ENCODE measurements at regions not wholly inside any gene's neighbourhood (a gene's known extent, or its start where the extent isn't known, plus 50 kb on each side); places are given as distances from the start of the nearest gene placed in this dataset.

DNA sequence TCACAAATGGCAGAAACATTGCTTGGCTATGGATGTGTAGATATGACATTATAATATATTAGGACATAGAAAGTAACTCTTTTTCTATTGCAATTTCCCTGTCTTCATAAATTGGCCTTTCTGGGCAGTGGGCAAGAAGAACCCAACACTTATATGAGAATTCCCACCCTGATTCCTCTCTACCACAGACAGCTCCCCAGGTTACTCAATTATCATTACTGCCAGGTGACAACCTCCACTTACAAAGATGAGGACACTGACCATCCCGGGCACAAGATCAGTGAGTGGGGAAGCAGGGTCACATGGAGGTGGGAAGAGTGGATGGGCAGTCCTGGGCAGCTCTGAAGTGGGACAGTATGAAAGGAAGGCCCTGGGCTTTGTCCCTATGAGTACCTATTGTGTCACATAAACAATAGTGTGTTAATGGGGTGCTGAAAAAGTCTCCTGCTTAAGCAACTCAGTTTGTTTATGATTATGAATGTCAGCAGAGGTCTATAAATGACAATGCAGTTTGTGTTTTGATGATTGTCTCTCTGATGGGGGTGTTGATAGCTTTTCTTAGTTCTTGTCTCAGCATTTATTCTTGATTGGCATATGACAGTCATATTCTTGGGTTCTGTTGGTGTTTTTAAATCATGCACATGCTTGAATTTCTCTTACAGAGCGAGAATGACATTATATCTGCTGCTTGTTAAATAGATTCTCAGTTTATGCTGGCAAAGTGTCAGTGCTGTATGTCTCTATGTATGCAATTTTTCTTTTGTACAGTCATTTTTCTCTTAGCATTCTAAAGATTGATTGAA lies 99.9 kb downstream of the SLIT2 start:
- Histone ChIP-seq H3K9me3 (ENCODE audit: insufficient read depth, low read length, severe bottlenecking) (no peaks in the 10 kb centered on the region), H3K27me3 (ENCODE audit: insufficient read depth, low read length, poor library complexity) (no peaks in the 10 kb centered on the region), H3K9ac (ENCODE audit: low read depth, low read length) (no peak overlapping the region), H3K4me3 (ENCODE audit: low read depth in 1 of 2, low read length in 2 of 2) (no peak overlapping the region), H2AFZ (ENCODE audit: low read depth, low read length) (no peak overlapping the region), H3K36me3 (ENCODE audit: insufficient read depth, low read length) (no peaks in the 10 kb centered on the region), H3K4me1 (ENCODE audit: insufficient read depth, low read length) (no peaks in the 10 kb centered on the region), H3K4me2 (ENCODE audit: insufficient read depth, low read length) (no peak overlapping the region), H3K27ac (ENCODE audit: low read length) (no peak overlapping the region), H3K79me2 (ENCODE audit: insufficient read depth, low read length) (no peaks in the 10 kb centered on the region), H4K20me1 (ENCODE audit: insufficient read depth, low read length) (no peaks in the 10 kb centered on the region)
- DNase-seq, result no peak
- TF ChIP-seq, protein P1, sequence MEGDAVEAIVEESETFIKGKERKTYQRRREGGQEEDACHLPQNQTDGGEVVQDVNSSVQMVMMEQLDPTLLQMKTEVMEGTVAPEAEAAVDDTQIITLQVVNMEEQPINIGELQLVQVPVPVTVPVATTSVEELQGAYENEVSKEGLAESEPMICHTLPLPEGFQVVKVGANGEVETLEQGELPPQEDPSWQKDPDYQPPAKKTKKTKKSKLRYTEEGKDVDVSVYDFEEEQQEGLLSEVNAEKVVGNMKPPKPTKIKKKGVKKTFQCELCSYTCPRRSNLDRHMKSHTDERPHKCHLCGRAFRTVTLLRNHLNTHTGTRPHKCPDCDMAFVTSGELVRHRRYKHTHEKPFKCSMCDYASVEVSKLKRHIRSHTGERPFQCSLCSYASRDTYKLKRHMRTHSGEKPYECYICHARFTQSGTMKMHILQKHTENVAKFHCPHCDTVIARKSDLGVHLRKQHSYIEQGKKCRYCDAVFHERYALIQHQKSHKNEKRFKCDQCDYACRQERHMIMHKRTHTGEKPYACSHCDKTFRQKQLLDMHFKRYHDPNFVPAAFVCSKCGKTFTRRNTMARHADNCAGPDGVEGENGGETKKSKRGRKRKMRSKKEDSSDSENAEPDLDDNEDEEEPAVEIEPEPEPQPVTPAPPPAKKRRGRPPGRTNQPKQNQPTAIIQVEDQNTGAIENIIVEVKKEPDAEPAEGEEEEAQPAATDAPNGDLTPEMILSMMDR (IDR thresholded peaks at IDR 0.05; ENCODE audit: borderline replicate concordance, extremely low read depth, low read length, poor library complexity, severe bottlenecking), result no peak
- TF ChIP-seq EZH2 (IDR thresholded peaks at IDR 0.05; ENCODE audit: borderline replicate concordance, low read depth, low read length, severe bottlenecking), result no peak
- no peak for ATAC-seq (ENCODE audit: insufficient read depth, low read depth)

DNA sequence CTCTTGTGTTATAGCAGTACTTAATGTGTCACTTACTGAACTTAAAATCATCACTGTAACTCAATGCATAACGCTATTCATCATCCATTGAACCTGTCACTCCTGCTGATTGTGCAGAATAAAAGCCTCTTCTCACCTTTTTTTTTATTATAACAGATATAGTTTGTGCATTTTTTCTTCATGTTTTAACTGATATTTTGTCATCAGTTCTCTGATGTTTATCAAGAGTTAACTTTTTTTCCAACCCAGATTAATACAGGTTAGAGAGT lies 100.4 kb downstream of the SLIT2 start:
- no peak overlapping the region for H3K27ac ChIP-seq (ENCODE audit: low read length)
- H3K4me3 ChIP-seq (ENCODE audit: low read depth in 1 of 2, low read length in 2 of 2), result no peak overlapping the region
- H3K9me3 ChIP-seq (ENCODE audit: insufficient read depth, low read length, severe bottlenecking), result no peaks in the 10 kb centered on the region
- no peak overlapping the region for H3K4me2 ChIP-seq (ENCODE audit: insufficient read depth, low read length)
- DNase-seq (no peak), ATAC-seq (ENCODE audit: insufficient read depth, low read depth) (no peak)
- no peaks in the 10 kb centered on the region for H3K79me2 ChIP-seq (ENCODE audit: insufficient read depth, low read length)
- H2AFZ ChIP-seq (ENCODE audit: low read depth, low read length), result no peak overlapping the region
- no peak overlapping the region for H3K9ac ChIP-seq (ENCODE audit: low read depth, low read length)
- no peaks in the 10 kb centered on the region for H3K27me3 ChIP-seq (ENCODE audit: insufficient read depth, low read length, poor library complexity)
- no peaks in the 10 kb centered on the region for H3K4me1 ChIP-seq (ENCODE audit: insufficient read depth, low read length)
- no peaks in the 10 kb centered on the region for H4K20me1 ChIP-seq (ENCODE audit: insufficient read depth, low read length)
- TF ChIP-seq, protein P1 (IDR thresholded peaks at IDR 0.05; ENCODE audit: borderline replicate concordance, extremely low read depth, low read length, poor library complexity, severe bottlenecking), result no peak
- no peak for TF ChIP-seq EZH2 (IDR thresholded peaks at IDR 0.05; ENCODE audit: borderline replicate concordance, low read depth, low read length, severe bottlenecking)
- H3K36me3 ChIP-seq (ENCODE audit: insufficient read depth, low read length), result no peaks in the 10 kb centered on the region

GRCh38 chr4:20353646-20354045 lies 101.9 kb downstream of the SLIT2 start:
- Histone ChIP-seq H3K27me3 (ENCODE audit: insufficient read depth, low read length, poor library complexity) (no peaks in the 10 kb centered on the region), H3K79me2 (ENCODE audit: insufficient read depth, low read length) (no peaks in the 10 kb centered on the region), H3K4me2 (ENCODE audit: insufficient read depth, low read length) (no peak overlapping the region), H3K27ac (ENCODE audit: low read length) (no peak overlapping the region), H3K4me1 (ENCODE audit: insufficient read depth, low read length) (no peaks in the 10 kb centered on the region), H3K4me3 (ENCODE audit: low read depth in 1 of 2, low read length in 2 of 2) (no peak overlapping the region), H3K9me3 (ENCODE audit: insufficient read depth, low read length, severe bottlenecking) (no peaks in the 10 kb centered on the region), H3K9ac (ENCODE audit: low read depth, low read length) (no peak overlapping the region), H2AFZ (ENCODE audit: low read depth, low read length) (no peak overlapping the region), H4K20me1 (ENCODE audit: insufficient read depth, low read length) (no peaks in the 10 kb centered on the region), H3K36me3 (ENCODE audit: insufficient read depth, low read length) (no peaks in the 10 kb centered on the region)
- ATAC-seq (ENCODE audit: insufficient read depth, low read depth) (no peak), DNase-seq (no peak)
- no peak for TF ChIP-seq EZH2 (IDR thresholded peaks at IDR 0.05; ENCODE audit: borderline replicate concordance, low read depth, low read length, severe bottlenecking)
- TF ChIP-seq, protein P1 (IDR thresholded peaks at IDR 0.05; ENCODE audit: borderline replicate concordance, extremely low read depth, low read length, poor library complexity, severe bottlenecking), result no peak

Measured in DND-41 (cell line).